ENCODE measurements at regions not wholly inside any gene's neighbourhood (a gene's known extent, or its start where the extent isn't known, plus 50 kb on each side); places are given as distances from the start of the nearest gene placed in this dataset.

GRCh38 chr16:85984231-85984880 lies 85.4 kb downstream of the IRF8 start:
- H3K27ac Mint-ChIP-seq = no peak overlapping the region
- H3K4me3 Mint-ChIP-seq = no peak overlapping the region

DNA sequence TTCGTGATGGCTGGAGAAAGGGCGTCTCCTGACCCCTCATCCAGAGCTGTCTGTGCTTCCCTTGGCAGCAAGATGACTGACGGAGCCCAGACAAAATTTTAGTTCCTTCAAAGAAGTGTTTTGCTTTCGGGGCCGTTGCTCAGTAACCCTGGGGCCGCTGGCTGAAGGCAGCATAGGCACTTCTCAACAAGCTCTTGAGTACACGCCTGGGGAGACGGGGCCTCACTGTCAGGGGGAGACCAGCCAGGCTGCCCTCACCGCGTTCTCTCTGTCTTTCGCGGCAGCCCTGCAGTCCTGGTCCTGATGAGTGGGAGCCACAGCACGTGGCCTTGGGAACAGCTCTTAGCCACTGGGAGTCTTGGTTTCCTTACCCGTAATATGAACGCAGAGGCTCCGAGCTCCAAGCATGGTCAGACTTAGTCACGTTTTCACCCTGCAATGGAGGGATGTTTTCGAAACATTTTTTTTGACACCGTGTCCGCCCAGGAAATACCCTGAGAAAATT lies 86.0 kb downstream of the IRF8 start:
- DNase-seq = no peak
- no peak overlapping the region for H3K27ac Mint-ChIP-seq
- intact Hi-C loops (cut with micrococcal nuclease) = no loop called here
- ChIA-PET CTCF (interaction anchor here (1.0 to 12.9 kb wide), 2 partner anchors 35 to 165 kb away, joined by 3 to 281 read pairs; no protein-coding TSS in a partner anchor), POLR2A (interaction anchor here (0.8 kb wide), 1 partner anchor 166 kb away, joined by 3 read pairs; no protein-coding TSS in a partner anchor)
- H3K9me3 Mint-ChIP-seq = no peaks in the 10 kb centered on the region
- peaks cover 17% of the 10 kb centered on the region for H3K27me3 Mint-ChIP-seq
- no peaks in the 10 kb centered on the region for H3K36me3 Mint-ChIP-seq
- peaks cover 49% of the 10 kb centered on the region for H3K4me1 Mint-ChIP-seq (ENCODE audit: low read depth)
- no peak overlapping the region for H3K4me3 Mint-ChIP-seq

More at GRCh38 chr16:85984231-85984880, 85.4 kb downstream of the IRF8 start:
- no peaks in the 10 kb centered on the region for H3K9me3 Mint-ChIP-seq
- peaks cover 43% of the 10 kb centered on the region for H3K4me1 Mint-ChIP-seq (ENCODE audit: low read depth)
- no peaks in the 10 kb centered on the region for H3K36me3 Mint-ChIP-seq
- H3K27me3 Mint-ChIP-seq = peaks cover 20% of the 10 kb centered on the region
- no peak for DNase-seq
- intact Hi-C loops (cut with micrococcal nuclease) = no loop called here
- ChIA-PET CTCF (interaction anchor here (1.0 to 12.9 kb wide), 2 partner anchors 35 to 164 kb away, joined by 3 to 281 read pairs; no protein-coding TSS in a partner anchor), POLR2A (interaction anchor here (0.8 kb wide), 1 partner anchor 165 kb away, joined by 3 read pairs; no protein-coding TSS in a partner anchor)

DNA sequence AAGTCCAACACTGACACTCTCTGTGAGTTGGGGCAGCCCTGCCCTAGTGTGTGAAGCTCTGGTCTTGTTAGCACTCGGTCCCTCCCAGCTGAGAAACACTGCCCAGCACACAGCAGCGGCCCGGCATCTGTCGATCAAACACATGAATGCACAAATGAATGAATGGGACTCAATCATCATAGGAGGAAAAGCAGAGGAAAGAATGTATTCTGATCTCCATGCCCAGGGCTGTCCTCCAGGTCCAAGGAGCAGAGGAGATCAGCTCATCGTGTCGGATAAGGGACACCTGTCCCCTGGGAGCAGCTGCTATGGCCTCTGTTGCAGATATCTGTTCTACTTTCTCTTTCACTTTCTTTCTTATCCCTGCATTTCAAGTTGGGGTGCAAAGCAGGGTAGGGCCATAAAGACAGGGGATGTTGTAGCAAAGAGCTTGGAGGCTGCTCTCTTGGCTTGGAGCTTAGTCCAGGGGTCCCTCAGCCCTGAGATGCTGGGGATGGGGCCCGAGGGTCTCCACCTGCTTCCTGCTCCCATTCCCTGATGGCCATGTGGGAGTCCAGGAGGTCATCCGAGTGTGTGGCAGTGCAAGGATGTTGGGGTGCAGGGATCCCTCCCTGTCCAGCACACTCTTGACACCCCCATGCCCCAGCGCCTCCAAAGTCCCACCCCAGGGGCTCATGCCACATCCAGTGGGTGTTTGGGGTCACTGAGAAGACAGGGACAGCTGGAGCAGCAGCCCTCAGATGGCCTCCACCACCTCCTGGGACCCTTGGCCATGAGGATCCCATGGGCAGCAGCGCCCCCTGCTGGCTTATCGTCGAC lies 88.2 kb downstream of the IRF8 start:
- POLR2A ChIA-PET = interaction anchor here (0.5 to 1.2 kb wide), 3 partner anchors 20 to 167 kb away, joined by 3 to 11 read pairs (median 5); no protein-coding TSS in a partner anchor
- H3K36me3 Mint-ChIP-seq = no peaks in the 10 kb centered on the region
- intact Hi-C loops (cut with micrococcal nuclease) = no loop called here
- H3K9me3 Mint-ChIP-seq = no peaks in the 10 kb centered on the region
- no peak overlapping the region for H3K27ac Mint-ChIP-seq
- DNase-seq = peak; percentile 50
- no peak overlapping the region for H3K4me3 Mint-ChIP-seq
- peaks cover 60% of the 10 kb centered on the region for H3K4me1 Mint-ChIP-seq (ENCODE audit: low read depth)
- H3K27me3 Mint-ChIP-seq = peaks cover 12% of the 10 kb centered on the region
- CTCF ChIA-PET = interaction anchor here (0.7 to 12.9 kb wide), 23 partner anchors 10 to 184 kb away, joined by 3 to 281 read pairs (median 4); no protein-coding TSS in a partner anchor

- POLR2A ChIA-PET = interaction anchor here (0.5 to 1.7 kb wide), 3 partner anchors 19 to 167 kb away, joined by 3 to 11 read pairs (median 8); no protein-coding TSS in a partner anchor
- Mint-ChIP-seq H3K36me3 (no peaks in the 10 kb centered on the region), H3K27me3 (peaks cover 12% of the 10 kb centered on the region), H3K27ac (peak overlapping the region; percentile 59), H3K9me3 (no peaks in the 10 kb centered on the region), H3K4me3 (no peak overlapping the region), H3K4me1 (ENCODE audit: low read depth) (peaks cover 60% of the 10 kb centered on the region)
- no peak for DNase-seq
- CTCF ChIA-PET = interaction anchor here (0.9 to 12.9 kb wide), 14 partner anchors 11 to 168 kb away, joined by 3 to 281 read pairs (median 8); no protein-coding TSS in a partner anchor
- intact Hi-C loops (cut with micrococcal nuclease) = loop anchor here (1.0 to 2.0 kb wide), 6 partner anchors 12 to 166 kb away; no protein-coding TSS in a partner anchor
Measured at GRCh38 chr16:85987750-85988078, 88.8 kb downstream of the IRF8 start.

- DNase-seq = no peak
- Mint-ChIP-seq H3K27ac (peak overlapping the region; percentile 75), H3K9me3 (no peaks in the 10 kb centered on the region), H3K27me3 (peaks cover 14% of the 10 kb centered on the region), H3K36me3 (no peaks in the 10 kb centered on the region), H3K4me1 (ENCODE audit: low read depth) (peaks cover 60% of the 10 kb centered on the region), H3K4me3 (no peak overlapping the region)
- intact Hi-C loops (cut with micrococcal nuclease) = loop anchor here (1.0 to 2.0 kb wide), 6 partner anchors 11 to 167 kb away; no protein-coding TSS in a partner anchor
- ChIA-PET POLR2A (interaction anchor here (0.5 to 1.7 kb wide), 6 partner anchors 40 to 169 kb away, joined by 3 to 8 read pairs (median 4); no protein-coding TSS in a partner anchor), CTCF (interaction anchor here (0.6 to 12.9 kb wide), 10 partner anchors 10 to 168 kb away, joined by 3 to 281 read pairs (median 8); no protein-coding TSS in a partner anchor)
Measured at GRCh38 chr16:85988306-85988705, 89.3 kb downstream of the IRF8 start.

DNA sequence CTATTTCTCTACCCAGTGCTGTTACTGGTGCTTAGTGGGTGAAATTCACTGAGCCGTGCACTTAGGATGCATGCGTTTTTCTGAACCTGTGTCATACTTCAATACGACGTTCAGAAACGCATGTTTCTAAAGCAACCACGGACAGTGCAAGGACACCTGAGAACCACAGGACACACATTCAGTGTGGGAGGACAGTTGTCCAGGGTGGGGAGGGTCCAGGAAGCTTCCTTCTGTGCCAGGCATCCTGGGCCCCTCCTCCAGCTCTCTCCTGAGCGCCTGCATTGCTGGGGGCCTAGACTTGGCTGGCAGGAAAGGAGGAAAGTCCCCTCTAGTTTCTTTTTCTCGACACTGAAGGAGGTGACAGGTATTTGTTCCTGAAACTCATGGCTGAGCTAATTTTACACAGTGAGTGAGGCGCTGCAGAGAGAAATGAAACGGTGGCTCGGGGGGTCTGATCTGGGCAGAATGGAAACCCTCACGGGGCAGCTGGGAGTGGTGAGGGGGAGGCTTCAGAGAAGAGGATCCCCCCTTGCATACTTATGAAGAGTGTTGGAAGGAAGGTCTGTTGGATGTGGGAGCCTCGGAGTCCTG lies 89.9 kb downstream of the IRF8 start:
- POLR2A ChIA-PET = interaction anchor here (0.5 to 1.7 kb wide), 7 partner anchors 10 to 170 kb away, joined by 3 to 8 read pairs (median 4); no protein-coding TSS in a partner anchor
- Mint-ChIP-seq H3K9me3 (no peaks in the 10 kb centered on the region), H3K4me1 (ENCODE audit: low read depth) (peaks cover 60% of the 10 kb centered on the region), H3K36me3 (no peaks in the 10 kb centered on the region), H3K27ac (peak overlapping the region; percentile 75), H3K4me3 (peak overlapping the region; percentile 52), H3K27me3 (peaks cover 13% of the 10 kb centered on the region)
- CTCF ChIA-PET = interaction anchor here (0.6 to 12.9 kb wide), 10 partner anchors 10 to 169 kb away, joined by 3 to 281 read pairs (median 8); no protein-coding TSS in a partner anchor
- intact Hi-C loops (cut with micrococcal nuclease) = loop anchor here (1.0 to 2.0 kb wide), 6 partner anchors 10 to 168 kb away; no protein-coding TSS in a partner anchor
- DNase-seq = peak; percentile 68

DNA sequence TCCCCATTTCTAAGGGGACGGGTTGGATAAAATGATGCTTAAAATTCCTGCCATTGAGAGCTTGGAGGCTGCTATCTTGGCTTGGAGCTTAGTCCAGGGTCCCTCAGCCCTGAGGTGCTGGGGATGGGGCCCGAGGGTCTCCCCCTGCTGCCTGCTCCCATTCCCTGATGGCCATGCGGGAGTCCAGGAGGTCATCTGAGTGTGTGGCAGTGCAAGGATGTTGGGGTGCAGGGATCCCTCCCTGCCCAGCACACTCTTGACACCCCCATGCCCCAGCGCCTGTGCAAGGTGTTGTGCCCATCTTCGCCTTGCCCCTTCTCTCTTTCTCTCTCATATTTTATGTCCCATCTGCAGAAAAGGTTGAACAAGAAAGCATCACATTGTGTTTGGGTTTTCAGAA lies 90.4 kb downstream of the IRF8 start:
- Mint-ChIP-seq H3K27ac (peak overlapping the region; percentile 75), H3K27me3 (peaks cover 9% of the 10 kb centered on the region), H3K4me1 (ENCODE audit: low read depth) (peaks cover 57% of the 10 kb centered on the region), H3K36me3 (no peaks in the 10 kb centered on the region), H3K4me3 (peak overlapping the region; percentile 52), H3K9me3 (no peaks in the 10 kb centered on the region)
- ChIA-PET CTCF (interaction anchor here (1.2 to 12.9 kb wide), 7 partner anchors 9 to 169 kb away, joined by 3 to 281 read pairs (median 9); no protein-coding TSS in a partner anchor), POLR2A (interaction anchor here (0.7 to 1.7 kb wide), 6 partner anchors 10 to 431 kb away, joined by 3 to 8 read pairs (median 4); no protein-coding TSS in a partner anchor)
- no peak for DNase-seq
- intact Hi-C loops (cut with micrococcal nuclease) = loop anchor here (2.0 kb wide), 3 partner anchors 17 to 87 kb away; no protein-coding TSS in a partner anchor

GRCh38 chr16:85989863-85990643 lies 91.1 kb downstream of the IRF8 start:
- no peak for DNase-seq
- H3K9me3 Mint-ChIP-seq = no peaks in the 10 kb centered on the region
- POLR2A ChIA-PET = interaction anchor here (0.6 to 1.5 kb wide), 6 partner anchors 9 to 431 kb away, joined by 3 to 5 read pairs (median 4); no protein-coding TSS in a partner anchor
- intact Hi-C loops (cut with micrococcal nuclease) = loop anchor here (1.0 to 2.0 kb wide), 4 partner anchors 17 to 101 kb away; no protein-coding TSS in a partner anchor
- H3K4me3 Mint-ChIP-seq = no peak overlapping the region
- H3K27ac Mint-ChIP-seq = peak overlapping the region; percentile 75
- CTCF ChIA-PET = interaction anchor here (1.2 to 12.9 kb wide), 6 partner anchors 9 to 170 kb away, joined by 3 to 281 read pairs (median 14); no protein-coding TSS in a partner anchor
- H3K27me3 Mint-ChIP-seq = peaks cover 5% of the 10 kb centered on the region
- peaks cover 51% of the 10 kb centered on the region for H3K4me1 Mint-ChIP-seq (ENCODE audit: low read depth)
- H3K36me3 Mint-ChIP-seq = no peaks in the 10 kb centered on the region

DNA sequence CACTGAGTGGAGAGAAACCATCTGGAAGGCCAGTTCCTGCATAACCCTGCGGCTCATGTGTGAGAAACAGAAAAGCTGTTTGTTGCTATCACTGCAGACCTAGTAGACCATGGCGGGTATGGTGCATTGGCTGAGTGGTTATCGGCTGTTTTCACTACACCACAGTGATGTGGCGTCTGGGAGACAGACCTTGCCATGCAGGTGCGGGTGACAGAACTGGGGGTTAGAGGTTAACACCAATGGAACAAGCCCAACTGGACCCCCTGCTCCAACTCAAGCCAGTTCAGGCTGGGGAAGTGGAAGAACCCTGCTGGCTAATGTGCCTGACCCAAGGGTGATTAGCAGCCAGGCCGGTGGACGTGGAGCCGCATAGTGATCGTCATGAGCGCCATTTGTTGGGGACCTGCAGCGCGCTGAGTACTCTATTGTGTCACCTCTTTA lies 91.9 kb downstream of the IRF8 start:
- DNase-seq = no peak
- H3K27me3 Mint-ChIP-seq = peaks cover 3% of the 10 kb centered on the region
- peak overlapping the region; percentile 75 for H3K27ac Mint-ChIP-seq
- intact Hi-C loops (cut with micrococcal nuclease) = loop anchor here (1.0 kb wide), 1 partner anchor 102 kb away; no protein-coding TSS in a partner anchor
- CTCF ChIA-PET = interaction anchor here (1.8 to 12.9 kb wide), 2 partner anchors 25 to 171 kb away, joined by 6 to 281 read pairs; no protein-coding TSS in a partner anchor
- H3K4me3 Mint-ChIP-seq = no peak overlapping the region
- peaks cover 53% of the 10 kb centered on the region for H3K4me1 Mint-ChIP-seq (ENCODE audit: low read depth)
- no peaks in the 10 kb centered on the region for H3K9me3 Mint-ChIP-seq
- POLR2A ChIA-PET = interaction anchor here (0.6 to 1.1 kb wide), 2 partner anchors 10 to 88 kb away, joined by 3 read pairs; no protein-coding TSS in a partner anchor
- H3K36me3 Mint-ChIP-seq = no peaks in the 10 kb centered on the region

- DNase-seq = no peak
- intact Hi-C loops (cut with micrococcal nuclease) = no loop called here
- no peaks in the 10 kb centered on the region for H3K36me3 Mint-ChIP-seq
- H3K4me1 Mint-ChIP-seq (ENCODE audit: low read depth) = peaks cover 56% of the 10 kb centered on the region
- no peak overlapping the region for H3K4me3 Mint-ChIP-seq
- ChIA-PET CTCF (interaction anchor here (1.8 to 12.9 kb wide), 2 partner anchors 25 to 171 kb away, joined by 6 to 281 read pairs; no protein-coding TSS in a partner anchor), POLR2A (no interaction called here)
- H3K9me3 Mint-ChIP-seq = no peaks in the 10 kb centered on the region
- peaks cover 3% of the 10 kb centered on the region for H3K27me3 Mint-ChIP-seq
- no peak overlapping the region for H3K27ac Mint-ChIP-seq
Measured at GRCh38 chr16:85991425-85991824, 92.5 kb downstream of the IRF8 start.
